ENCODE measurements at regions not wholly inside any gene's neighbourhood (a gene's known extent, or its start where the extent isn't known, plus 50 kb on each side); places are given as distances from the start of the nearest gene placed in this dataset.
"Not testable (repeated sequence)": the region's sequence is repeated elsewhere in the genome, so short reads cannot be mapped to it uniquely, and the experiment has no call there.

DNA sequence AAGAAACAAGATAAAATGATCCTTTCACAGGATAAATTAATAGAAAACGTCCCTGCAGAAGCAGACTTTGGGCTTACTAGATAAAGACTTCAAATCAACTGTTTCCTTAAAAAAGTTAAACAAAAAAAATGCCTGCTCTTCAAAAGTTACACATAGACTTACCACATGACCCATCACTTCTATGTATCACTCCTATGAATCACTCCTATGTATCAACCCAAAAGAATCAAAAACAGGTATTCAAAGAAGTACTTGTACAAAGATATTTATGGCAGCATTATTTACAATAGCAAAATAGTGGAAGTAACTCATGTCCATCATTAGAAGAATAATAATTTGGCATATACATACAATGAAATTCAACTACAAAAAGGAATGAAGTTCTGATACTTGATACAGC lies 56.3 kb upstream of the PRDM9 start:
- no peak for DNase-seq

DNA sequence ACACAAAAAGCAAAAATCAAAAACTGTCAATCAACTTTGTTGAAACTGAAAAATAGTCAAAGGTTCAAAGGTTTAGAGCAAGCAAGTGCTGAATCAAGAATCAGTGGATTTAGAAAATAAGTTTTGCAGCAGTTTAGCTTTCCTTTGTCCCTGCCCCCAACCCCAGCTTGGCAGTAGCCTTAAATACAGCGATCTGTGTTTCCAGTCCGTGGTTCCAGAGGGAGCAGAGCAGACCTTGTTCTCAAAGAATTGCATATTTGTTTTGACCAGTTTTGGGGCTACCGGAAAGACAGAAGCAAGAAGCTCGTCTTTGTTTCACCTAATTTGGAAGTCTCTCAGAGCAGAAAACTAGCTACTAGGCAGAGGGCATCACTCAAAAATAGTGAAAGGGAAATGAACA lies 57.2 kb upstream of the PRDM9 start:
- DNase-seq, result no peak

DNA sequence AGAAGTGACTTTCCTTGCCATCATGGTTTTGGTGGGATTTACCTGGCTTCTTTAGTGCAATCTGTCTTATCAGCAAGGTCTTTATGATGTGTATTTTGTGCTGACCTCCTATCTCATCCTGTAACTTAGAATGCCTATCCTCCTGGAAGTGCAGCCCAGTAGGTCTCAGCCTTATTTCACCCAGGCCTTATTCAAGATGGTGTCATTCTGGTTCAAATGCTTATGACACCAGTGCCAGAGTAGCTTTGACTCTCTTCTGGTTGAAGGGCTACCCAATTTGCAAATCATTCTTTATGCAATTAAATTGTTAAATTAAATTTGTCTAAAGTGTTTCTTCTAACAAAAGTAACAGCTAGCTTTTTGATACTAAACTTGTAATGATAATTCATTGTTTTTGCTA lies 58.8 kb upstream of the PRDM9 start:
- DNase-seq, result no peak

DNA sequence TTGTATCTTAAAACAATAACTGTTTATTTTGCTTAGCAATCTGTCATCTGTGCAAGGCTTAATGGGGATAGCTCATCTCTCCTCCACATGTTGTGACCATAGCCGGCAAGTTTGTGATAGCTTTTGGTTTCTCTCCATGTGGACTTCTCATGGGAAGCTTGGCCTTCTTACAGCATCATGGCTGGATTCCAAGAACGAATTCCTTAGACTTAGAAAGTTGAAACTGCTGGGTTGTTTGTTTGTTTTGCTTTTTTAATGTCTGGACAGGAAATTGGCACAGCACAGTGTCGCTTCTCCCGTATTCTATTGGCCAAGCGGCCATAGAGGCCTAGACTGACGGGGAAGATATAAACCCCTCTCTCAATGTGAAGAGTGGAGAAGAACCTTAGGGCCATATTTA lies 61.0 kb upstream of the PRDM9 start:
- DNase-seq, result no peak

DNA sequence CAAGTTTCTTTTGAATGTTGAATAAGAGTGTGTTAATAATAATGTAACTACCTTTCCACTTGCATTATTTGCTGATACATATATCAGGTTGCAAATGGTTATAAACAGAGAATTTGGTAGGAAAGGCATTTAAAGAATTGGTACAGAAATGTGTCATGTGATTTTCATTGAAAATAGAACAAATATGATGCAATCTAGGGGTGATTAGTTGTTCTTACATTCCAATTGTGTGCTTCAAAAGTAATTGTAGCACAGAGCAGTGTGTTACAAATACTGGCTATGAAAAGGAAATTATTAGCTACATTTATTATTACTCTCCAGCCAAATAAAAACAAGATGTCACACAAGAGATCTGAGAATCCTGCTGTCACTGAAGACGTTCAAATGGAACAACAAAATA lies 61.8 kb upstream of the PRDM9 start:
- no peak for DNase-seq

DNA sequence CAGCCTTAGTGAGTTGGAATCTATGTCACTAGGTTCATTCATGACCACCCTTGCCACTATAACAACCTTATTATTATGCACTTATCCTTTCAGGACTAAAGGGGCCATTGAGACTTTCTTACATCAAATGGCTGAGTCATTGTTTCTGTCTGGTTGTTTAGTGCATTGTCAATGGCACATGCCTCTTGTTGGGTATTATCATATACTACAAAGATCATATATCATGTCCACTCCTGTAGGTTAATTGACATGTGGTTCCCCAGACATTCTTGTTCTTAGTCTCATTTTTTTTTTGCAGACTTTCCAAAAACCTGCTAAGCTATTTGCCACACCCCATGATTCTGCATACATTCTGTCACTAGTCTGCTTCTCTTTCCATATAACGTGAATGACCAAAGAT lies 66.7 kb upstream of the PRDM9 start:
- no peak for DNase-seq

DNA sequence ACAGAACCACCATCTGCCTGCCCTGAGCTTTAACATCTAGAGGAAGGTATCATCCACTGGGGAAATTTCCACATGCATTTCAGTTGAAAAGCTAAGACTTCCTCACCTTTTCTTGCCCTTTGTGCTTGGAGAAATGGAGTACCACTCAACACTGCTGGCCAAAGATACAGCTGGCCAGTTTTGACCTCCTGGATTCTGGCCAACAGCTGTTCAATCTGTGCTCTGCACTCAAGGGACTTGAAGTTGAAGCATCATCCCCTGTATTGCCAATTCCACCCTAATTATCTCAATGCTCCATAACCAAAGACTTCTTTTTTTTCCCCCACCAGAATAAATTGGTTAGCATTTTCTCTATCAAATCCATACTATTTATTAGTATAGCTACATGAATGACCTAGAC lies 70.4 kb upstream of the PRDM9 start:
- peak; percentile 49 for DNase-seq

DNA sequence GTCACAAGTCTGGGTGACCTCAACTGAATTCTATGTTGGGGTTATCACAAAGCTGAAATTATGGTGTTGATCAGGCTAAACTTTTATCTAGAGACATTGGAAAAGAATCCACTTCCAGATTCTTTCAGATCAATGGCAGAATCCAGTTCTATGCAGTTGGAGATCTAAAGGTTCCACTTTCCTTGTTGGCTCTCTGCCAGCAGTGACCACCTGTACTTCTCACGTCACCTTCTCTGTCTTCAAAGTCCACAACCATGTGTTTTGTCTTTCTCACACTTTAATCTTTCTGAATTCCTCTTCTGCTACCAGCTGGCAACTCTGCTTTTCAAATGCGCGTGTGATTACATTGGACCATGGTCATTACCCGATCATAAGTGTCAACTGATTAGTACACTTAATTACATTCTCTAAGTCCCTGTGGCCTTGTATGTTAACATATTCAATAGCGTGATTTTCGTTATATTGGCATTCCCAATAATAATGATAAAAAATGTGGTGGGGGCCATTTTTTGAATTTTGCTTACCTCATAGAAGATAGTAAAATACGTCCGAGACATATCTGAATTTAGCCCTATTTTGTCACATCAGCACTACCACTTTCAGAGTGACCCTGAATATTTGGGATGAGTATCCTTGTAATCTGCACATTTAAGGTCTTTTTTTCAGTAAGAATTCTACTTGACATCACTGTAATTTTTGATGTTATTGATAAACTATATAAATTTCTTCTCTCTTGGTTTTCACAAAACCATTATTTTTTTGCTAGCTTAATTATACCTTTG lies 73.7 kb upstream of the PRDM9 start:
- no peak for DNase-seq

DNA sequence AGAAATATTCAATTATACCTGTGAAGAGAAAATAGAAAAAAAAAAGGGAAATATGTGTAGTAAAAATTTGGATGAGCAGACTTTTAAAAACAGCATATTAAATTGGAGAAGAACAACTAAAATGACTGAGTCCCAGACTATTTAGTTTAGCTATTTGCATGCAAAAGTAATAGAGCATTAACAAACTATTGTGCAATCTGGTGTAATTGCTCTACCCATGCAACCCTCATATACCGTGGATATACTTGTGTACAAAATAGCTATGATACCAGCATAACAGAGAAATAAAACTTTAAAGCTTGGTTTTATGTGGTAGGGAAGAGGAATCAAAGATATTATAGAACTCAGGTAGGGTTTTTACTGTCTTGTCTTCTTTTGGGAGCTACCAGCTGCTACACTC lies 78.7 kb upstream of the PRDM9 start:
- no peak for DNase-seq

DNA sequence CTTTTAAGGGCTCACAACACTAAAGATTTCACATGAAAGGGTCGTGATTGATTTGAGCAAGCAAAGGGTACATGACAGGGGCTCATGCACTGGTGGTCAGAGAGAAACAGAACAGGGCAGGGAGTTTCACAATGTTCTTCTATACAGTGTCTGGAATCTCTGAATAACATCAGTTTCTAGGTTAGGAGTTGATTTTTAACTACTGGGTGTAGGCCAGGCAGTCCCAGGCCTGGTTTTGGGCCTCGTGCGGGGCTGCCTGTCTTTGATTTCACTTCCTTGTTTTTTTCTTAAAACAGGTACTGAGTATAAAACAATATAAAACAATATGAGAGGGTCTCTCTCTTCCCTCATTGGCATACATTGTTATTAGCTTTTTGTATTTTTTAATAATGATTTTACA lies 87.2 kb upstream of the PRDM9 start:
- DNase-seq, result not testable (repeated sequence)

DNA sequence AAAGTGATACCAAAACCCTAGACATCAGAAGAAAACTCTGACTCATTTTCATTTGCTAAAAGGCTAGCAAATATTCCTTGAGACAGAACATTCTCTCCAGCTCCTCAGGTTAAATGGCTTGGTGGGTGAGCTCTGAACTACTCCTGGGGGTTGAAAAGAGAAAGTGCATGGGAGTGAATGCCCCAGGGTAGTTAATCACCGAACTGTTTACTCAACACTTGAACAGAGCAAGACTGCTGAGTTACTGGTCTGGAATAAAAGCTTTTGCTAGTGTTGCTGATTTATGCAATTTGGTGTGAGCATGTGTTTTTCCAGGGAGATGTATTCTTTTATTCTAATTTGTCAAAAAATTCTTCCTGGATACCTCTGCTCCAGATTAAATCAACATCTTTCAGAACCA lies 88.3 kb upstream of the PRDM9 start:
- peak; percentile 55 for DNase-seq

DNA sequence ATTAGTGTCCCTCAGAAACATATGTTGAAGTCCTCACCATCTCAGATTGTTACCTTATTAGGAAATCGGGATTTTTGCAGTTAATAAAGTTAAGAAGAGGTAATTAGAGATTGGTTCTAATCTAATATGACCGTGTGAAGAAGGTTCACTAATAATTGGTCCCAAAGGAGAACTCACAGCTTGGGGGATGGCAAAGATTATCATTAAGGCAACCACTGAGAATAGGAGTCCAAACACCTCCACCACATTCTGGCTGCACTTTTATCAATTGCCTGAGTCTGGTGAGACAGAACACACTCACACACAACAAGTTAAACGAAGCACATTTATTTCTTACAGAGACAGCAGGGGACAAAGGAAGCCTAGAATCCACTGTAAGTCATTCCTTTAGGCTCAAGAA lies 94.9 kb upstream of the PRDM9 start:
- no peak for DNase-seq

DNA sequence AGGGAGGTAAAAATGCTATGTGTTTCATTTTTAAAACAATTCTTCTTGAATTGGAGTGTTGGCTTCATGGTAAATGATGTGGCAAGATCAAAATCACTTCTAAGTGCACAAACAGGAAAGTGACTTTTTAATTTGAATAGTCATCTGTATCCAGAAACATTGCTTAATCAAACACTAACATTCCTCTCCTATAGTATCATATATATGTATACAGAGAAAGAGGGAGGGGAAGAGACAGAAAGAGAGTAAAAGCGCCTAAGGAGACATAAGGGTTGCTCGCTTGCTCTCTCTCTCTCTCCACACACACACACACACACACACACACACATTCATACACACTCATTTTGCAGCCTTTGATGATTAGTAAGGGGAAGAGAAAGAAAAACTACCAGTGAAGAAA lies 95.4 kb upstream of the PRDM9 start:
- DNase-seq, result no peak

DNA sequence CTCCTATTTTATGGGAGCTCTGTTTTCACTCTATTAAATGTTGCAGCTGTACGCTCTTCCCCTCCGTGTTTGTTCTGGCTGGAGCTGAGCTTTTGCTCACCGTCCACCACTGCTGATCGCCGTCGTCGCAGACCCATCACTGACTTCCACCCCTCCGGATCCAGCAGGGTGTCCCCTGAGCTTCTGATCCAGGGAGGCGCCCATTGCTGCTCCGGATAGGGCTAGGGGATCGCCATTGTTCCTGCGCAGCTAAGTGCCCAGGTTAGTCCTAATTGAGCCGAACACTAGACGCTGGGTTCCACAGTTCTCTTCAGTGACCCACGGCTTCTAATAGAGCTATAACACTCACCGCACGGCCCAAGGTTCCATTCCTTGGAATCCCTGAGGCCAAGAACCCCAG lies 96.2 kb upstream of the PRDM9 start:
- no peak for DNase-seq

DNA sequence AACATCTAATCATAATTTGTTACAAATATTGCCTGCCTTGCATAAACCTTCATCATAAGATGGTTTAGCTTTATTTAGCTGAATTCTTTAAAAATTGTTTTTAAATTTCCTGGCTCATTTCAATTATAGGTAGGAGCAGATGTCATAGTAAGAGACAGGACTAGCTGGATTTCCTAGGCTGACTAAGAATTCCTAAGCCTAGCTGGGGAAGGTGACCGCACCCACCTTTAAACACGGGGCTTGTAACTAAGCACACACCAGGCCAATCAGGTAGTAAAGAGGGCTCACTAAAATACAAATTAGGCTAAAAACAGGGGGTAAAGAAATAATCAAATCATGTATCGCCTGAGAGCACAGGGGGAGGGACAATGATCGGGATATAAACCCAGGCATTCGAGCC lies 96.6 kb upstream of the PRDM9 start:
- DNase-seq, result not testable (repeated sequence)

DNA sequence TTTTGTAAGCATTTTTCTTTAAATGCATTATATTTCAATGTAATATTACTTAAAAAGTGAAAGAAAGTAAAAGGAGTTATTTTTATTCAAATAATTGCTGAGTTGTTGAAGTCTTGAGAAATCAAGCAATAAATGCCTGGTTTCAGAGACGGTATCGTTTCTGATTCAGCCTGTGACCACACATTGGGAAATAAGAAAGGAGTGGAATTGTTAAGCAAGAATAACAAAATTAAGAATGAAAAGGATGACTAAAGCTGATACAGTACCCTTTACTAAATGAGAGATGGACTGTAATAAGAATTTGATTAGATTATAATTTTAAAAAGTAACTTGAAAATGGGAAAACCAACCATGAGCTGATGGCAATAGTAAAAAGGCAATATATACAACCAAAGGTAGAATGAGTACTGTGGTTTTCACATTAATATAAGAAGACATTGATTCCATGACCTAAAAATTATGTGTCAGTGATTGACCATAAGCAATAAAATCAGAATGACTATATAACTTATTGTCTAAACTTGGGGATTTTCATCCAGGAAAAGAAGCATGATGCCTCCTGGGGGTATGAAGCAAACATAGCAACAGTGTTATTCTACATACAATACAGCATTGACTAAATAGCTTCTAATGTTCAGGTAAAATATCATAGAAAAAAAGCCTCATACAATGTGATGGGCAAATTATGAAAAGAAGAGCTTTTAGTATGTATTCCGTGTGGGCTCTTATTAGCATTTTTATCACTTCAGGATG lies 101.9 kb upstream of the PRDM9 start:
- DNase-seq, result no peak

DNA sequence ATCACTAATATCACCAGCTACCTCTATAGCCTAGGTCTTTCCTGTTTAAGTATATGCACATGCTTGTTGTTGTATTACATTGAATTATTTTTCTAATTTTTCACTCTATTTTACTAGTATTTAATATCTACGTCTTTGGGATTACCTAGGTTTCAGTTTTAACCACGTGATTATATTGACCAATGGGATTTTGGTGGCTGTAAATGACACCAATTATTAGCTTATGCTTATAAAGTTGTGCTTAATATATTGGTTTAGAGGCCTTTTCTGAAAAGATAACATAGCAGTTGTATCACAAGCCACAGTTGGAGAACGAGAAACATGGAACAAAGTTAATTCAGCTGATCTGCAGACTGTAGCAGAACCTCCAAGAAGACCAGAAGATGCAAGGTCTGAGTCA lies 104.8 kb upstream of the PRDM9 start:
- DNase-seq, result no peak

DNA sequence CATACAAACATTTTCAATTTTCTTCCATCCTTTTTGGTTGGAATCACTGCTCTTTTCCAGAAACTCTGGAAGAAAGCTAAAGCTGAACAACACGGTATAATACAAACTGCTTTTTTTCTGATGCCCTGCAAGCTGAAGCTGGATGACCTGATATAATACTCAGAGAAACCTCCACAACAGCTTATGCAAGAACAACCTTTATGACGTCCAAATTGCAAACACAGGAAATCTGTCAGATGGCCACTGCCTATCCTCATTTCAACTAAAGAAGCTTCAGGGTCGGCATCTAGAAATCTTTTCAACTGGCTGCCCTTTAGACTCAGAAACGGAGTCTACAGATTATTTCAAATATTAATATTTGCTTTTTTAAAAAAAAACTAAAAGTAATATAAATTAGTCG lies 106.5 kb upstream of the PRDM9 start:
- no peak for DNase-seq

DNA sequence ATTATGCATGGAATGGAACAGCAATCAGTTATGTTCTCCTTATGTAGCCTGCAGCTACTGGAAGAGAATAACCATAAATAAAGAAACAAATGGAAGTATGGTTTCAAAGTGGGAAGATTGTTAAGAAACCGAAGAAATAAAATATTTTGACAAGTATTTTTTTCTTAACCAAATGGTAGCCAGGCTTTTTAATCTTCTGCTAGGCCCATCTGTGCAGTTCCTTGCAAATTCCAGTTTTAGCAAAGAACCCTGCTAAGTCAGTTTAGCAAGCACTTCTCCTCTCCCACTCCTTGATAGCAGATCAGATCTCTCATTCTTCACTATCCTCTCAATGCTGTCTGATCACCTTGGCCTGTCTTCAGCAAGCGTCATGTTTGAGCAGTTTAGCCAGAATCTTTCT lies 111.1 kb upstream of the PRDM9 start:
- DNase-seq, result no peak

DNA sequence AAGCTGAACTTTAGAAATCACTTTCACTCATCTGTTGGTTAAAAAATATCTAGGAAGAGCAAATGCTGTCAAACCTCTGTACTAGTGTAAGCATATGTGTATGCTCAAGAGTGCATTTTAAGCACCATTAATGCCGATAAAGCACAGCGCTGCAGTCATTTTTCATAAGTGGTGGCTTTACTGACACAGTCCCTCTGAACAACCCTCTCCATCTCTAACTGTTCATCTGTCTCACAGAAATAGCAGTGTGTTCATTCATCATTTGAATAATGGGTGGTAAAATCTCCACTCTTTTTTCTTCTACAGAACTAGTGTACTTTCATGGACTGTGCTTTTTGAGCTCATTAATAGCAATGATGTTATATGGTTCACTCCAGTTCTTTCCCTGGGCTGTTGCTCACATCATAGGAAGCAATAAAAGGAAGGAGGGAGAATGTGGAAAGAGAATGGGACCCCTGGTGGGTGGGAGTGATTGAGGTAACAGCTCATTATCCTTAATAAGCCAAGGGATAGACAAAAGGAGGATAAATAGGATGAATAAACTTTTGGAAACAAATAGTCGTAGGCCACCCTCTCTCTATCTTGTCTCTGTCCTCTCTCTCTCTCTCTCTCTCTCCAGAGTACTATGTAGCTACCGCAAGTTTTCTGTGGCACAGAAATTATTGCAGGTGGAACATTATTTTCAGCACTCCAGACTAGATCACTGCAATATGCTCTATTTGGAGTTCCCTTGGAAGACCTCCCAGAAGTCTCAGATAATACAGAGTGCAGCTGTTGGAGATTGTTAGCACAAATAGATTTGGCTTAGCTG lies 117.9 kb upstream of the PRDM9 start:
- peak; percentile 76 for DNase-seq

DNA sequence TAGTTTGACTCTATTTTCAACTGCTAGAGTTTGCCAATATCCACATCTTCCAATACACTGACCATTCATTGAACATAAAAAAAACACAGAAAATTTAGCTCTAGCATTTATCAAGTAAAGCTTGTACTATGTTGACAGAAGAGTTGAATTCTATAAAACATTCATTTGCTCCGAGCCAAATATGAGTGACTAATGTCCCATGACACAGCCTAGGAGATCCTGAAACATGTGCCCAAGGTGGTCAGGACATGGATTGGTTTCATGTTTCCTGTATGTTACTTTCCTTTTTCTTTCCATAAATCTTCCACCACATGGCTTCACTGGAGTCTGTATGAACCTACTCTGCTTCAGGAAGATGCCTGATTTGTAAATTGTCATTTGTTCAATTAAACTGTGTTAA lies 122.4 kb upstream of the PRDM9 start:
- DNase-seq, result no peak

DNA sequence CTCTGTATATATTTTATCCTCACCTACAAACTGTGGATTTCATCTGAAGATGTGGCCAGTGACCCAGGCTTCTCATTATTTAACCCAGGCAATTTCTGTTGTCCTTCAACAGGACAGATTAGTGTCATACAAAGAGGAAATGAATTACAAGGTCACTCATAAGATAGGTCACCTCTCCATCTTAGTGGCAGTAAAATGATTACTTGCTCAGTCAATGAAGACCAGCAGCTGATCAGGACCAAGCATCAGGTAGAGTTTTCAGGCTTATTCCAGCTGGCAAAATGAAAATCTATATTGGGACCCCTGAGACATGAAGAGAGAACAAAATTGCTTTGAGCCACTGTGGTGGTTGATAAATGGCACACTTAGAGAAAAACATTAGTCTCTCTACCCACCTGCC lies 135.2 kb upstream of the PRDM9 start:
- no peak for DNase-seq

DNA sequence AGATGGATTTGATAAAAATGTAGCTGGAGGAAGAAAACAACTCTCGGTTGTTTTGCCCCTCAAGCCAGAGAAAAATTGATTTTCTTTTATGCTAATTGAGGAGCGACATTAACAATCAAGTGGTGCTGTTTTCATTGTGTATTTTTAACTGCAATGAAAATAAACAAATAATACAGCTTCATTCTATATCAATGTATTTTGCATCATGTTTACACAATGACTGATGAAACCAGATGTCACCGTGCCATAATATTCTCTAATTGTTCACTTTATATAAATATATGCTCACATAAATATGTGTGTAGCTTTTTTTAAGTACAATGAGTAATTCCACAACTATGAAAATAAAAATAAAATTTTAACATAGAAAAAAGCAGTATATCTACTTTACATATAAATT lies 139.0 kb upstream of the PRDM9 start:
- DNase-seq, result no peak

DNA sequence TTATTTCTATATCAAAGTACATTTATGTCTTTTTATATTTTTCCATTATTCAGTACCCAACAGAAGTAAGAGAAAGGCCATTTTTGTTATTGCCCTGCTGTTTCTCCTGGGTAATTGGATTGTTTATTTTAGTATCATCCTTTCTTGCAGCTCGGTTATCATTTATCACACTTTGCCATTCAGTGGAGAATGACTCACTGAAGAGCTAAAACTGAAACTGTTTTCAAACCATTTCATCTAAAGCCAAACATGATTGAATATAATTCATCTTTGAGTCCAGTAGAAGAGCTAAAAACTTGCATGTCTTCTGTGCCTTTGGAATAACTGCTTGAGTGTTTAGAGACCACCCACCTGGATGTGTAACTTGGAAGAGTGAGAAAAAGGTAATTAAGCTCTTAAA lies 139.5 kb upstream of the PRDM9 start:
- no peak for DNase-seq
